Panc1 (cell line): ENCODE measurements at regions not wholly inside any gene's neighbourhood (a gene's known extent, or its start where the extent isn't known, plus 50 kb on each side); places are given as distances from the start of the nearest gene placed in this dataset.

ENCODE experiments used
- ATAC-seq: fragments of 200-7000 bp; cut with Tn5 transposase; 2 replicates; pipeline ENCODE4 v1.9.1; 2020; ENCODE audit warnings: mild to moderate bottlenecking, moderate library complexity
- BruUV-seq: library from RNA; stranded (reverse); fragments of 400-500 nt; replicated peaks from 2 replicates; lab custom pipeline; 2021; lab: Mats Ljungman, UMichigan
- CTCF ChIA-PET: fragments of 300-600 bp; sonication (Branson Sonifier 250); formaldehyde crosslinking; loops from one replicate; lab custom pipeline; 2022; ENCODE audit warnings: antibody characterized with exemption; lab: Charles Lee
- POLR2A ChIA-PET: fragments of 300-600 bp; sonication (Branson Sonifier 250); formaldehyde crosslinking; loops from one replicate; lab custom pipeline; 2022; ENCODE audit warnings: antibody characterized with exemption; lab: Charles Lee
- DNase-seq: peaks from one replicate; pipeline ENCODE4 v3.0.0-alpha.2; 2010; ENCODE audit warnings: low read depth, low spot score
- H3K27ac ChIP-seq: 2 replicates; pipeline ENCODE4 v1.5.1; 2011; ENCODE audit warnings: mild to moderate bottlenecking, low read length, inconsistent platforms
- H3K27me3 ChIP-seq: fragments of 200-500 bp; sonication (Bioruptor generic); 2 replicates; pipeline ENCODE4 v1.6.0; 2014; ENCODE audit warnings: low read length, inconsistent platforms; ENCODE audit not compliant: control insufficient read depth, insufficient read depth
- H3K36me3 ChIP-seq: fragments of 200-500 bp; sonication (Bioruptor generic); 2 replicates; pipeline ENCODE4 v1.5.1; 2014; ENCODE audit warnings: inconsistent platforms, mild to moderate bottlenecking, low read length, moderate library complexity; ENCODE audit not compliant: control insufficient read depth, insufficient read depth
- H3K4me1 ChIP-seq: 2 replicates; pipeline ENCODE4 v1.5.1; 2011; ENCODE audit warnings: inconsistent platforms, mild to moderate bottlenecking, low read length, moderate library complexity; ENCODE audit not compliant: control insufficient read depth, insufficient read depth
- H3K4me3 ChIP-seq, 2 experiments: 2 replicates each; pipeline ENCODE4 v1.5.1; 2011 to 2012; ENCODE audit warnings: low read depth in 2 of 2, low read length in 2 of 2, mild to moderate bottlenecking in 2 of 2, inconsistent platforms in 1 of 2, moderate library complexity in 1 of 2
- H3K9me3 ChIP-seq: fragments of 200-500 bp; sonication (Bioruptor generic); 2 replicates; pipeline ENCODE4 v1.5.1; 2014; ENCODE audit warnings: low read depth, mild to moderate bottlenecking, inconsistent platforms, low read length, moderate library complexity; ENCODE audit not compliant: control insufficient read depth, insufficient read depth
- POLR2AphosphoS5 ChIP-seq: IDR thresholded peaks from 2 replicates; pipeline ENCODE4 v1.6.1; 2012; ENCODE audit warnings: mild to moderate bottlenecking, low read depth, low read length, moderate library complexity
- SIN3A ChIP-seq: IDR thresholded peaks from 2 replicates; pipeline ENCODE4 v1.6.1; 2012; ENCODE audit warnings: low read depth, mild to moderate bottlenecking, low read length, moderate library complexity, borderline replicate concordance; ENCODE audit not compliant: insufficient read depth
- TCF7L2 ChIP-seq: IDR thresholded peaks from 2 replicates; pipeline ENCODE4 v1.6.1; 2011; ENCODE audit warnings: mild to moderate bottlenecking, low read depth, low read length, inconsistent platforms
- in situ Hi-C: cut with HindIII; loops from 2 replicates; pipeline ENCODE4 v1.10.0; 2016; ENCODE audit warnings: low sequenced_read_pairs, low pct_unique_long_range_greater_than_20kb
- intact Hi-C: fragments of 100-400 bp; cut with micrococcal nuclease; formaldehyde crosslinking; loops from one replicate; pipeline ENCODE4 v1.10.0; 2022; ENCODE audit not compliant: unreplicated experiment
- TF ChIP-seq, protein P1 (sequence below), 2 experiments: IDR thresholded peaks; 2 replicates each; pipeline ENCODE4 v1.6.1; 2011 to 2012; ENCODE audit warnings: low read depth in 2 of 2, control low read depth in 1 of 2, low read length in 1 of 2, mild to moderate bottlenecking in 1 of 2, moderate library complexity in 1 of 2; ENCODE audit not compliant: insufficient read depth in 1 of 2
- TF ChIP-seq, protein P2 (sequence below): fragments of 450-650 bp; IDR thresholded peaks from 2 replicates; pipeline ENCODE4 v1.5.1; 2017; ENCODE audit warnings: mild to moderate bottlenecking

DNA sequence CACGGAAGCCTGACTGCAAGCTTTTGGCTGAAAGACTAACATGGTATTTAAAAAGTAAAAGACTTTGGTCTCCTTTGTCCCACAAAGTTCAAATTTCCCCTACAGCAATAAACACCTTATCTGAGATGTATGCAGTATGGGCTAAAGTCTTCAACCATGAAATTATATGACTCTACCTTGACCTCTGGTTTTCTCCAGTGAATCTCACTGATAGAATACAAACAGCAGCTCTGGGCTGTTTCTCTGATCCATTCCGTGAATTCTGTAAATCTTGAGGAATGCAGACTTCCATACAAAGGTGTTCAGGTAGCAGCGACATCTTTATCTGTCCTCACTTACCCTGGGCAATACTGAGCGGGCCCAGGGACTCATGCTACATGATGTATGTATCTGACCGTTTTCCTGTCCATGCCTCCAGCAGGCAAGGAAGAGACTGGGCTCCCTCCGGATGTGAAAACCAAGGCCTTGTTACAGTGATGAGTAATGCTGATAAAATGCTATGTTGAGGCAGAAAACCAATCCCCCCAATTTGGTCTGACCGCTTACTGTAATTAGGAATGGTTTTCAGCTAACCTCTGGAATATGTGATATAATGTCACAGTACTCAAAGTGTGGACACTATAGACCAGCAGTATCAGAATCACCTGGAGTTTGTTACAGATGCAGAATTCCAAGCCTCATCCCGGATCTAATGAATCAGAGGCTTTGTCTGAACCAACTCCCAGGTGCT is 589.8 kb downstream of the HS3ST4 start:
- Histone ChIP-seq H3K4me3 (no peak overlapping the region), H3K36me3 (no peaks in the 10 kb centered on the region), H3K4me1 (no peaks in the 10 kb centered on the region), H3K27ac (no peak overlapping the region), H3K27me3 (no peaks in the 10 kb centered on the region), H3K9me3 (no peaks in the 10 kb centered on the region)
- intact Hi-C loops (no loop called here), in situ Hi-C loops (no loop called here)
- TF ChIP-seq, protein P1, sequence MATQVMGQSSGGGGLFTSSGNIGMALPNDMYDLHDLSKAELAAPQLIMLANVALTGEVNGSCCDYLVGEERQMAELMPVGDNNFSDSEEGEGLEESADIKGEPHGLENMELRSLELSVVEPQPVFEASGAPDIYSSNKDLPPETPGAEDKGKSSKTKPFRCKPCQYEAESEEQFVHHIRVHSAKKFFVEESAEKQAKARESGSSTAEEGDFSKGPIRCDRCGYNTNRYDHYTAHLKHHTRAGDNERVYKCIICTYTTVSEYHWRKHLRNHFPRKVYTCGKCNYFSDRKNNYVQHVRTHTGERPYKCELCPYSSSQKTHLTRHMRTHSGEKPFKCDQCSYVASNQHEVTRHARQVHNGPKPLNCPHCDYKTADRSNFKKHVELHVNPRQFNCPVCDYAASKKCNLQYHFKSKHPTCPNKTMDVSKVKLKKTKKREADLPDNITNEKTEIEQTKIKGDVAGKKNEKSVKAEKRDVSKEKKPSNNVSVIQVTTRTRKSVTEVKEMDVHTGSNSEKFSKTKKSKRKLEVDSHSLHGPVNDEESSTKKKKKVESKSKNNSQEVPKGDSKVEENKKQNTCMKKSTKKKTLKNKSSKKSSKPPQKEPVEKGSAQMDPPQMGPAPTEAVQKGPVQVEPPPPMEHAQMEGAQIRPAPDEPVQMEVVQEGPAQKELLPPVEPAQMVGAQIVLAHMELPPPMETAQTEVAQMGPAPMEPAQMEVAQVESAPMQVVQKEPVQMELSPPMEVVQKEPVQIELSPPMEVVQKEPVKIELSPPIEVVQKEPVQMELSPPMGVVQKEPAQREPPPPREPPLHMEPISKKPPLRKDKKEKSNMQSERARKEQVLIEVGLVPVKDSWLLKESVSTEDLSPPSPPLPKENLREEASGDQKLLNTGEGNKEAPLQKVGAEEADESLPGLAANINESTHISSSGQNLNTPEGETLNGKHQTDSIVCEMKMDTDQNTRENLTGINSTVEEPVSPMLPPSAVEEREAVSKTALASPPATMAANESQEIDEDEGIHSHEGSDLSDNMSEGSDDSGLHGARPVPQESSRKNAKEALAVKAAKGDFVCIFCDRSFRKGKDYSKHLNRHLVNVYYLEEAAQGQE (IDR thresholded peaks at IDR 0.05; ENCODE audit: insufficient read depth in 1 of 2, low read depth in 2 of 2, low read length in 1 of 2): no peak
- TF ChIP-seq SIN3A: no peak
- TF ChIP-seq POLR2AphosphoS5: no peak
- TF ChIP-seq, protein P2, sequence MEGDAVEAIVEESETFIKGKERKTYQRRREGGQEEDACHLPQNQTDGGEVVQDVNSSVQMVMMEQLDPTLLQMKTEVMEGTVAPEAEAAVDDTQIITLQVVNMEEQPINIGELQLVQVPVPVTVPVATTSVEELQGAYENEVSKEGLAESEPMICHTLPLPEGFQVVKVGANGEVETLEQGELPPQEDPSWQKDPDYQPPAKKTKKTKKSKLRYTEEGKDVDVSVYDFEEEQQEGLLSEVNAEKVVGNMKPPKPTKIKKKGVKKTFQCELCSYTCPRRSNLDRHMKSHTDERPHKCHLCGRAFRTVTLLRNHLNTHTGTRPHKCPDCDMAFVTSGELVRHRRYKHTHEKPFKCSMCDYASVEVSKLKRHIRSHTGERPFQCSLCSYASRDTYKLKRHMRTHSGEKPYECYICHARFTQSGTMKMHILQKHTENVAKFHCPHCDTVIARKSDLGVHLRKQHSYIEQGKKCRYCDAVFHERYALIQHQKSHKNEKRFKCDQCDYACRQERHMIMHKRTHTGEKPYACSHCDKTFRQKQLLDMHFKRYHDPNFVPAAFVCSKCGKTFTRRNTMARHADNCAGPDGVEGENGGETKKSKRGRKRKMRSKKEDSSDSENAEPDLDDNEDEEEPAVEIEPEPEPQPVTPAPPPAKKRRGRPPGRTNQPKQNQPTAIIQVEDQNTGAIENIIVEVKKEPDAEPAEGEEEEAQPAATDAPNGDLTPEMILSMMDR: no peak
- TF ChIP-seq TCF7L2: no peak
- no TSS peak for BruUV-seq
- CTCF ChIA-PET: no interaction called here
- POLR2A ChIA-PET: no interaction called here
- no peak for DNase-seq
- ATAC-seq: no peak

GRCh38 chr16:26295625-26296304 is 604.0 kb downstream of the HS3ST4 start:
- H3K27me3 ChIP-seq: no peaks in the 10 kb centered on the region
- H3K27ac ChIP-seq: no peak overlapping the region
- no peak for ATAC-seq
- no peaks in the 10 kb centered on the region for H3K4me1 ChIP-seq
- CTCF ChIA-PET: no interaction called here
- no peak for TF ChIP-seq POLR2AphosphoS5
- TF ChIP-seq TCF7L2: no peak
- BruUV-seq: no TSS peak
- intact Hi-C loops (no loop called here), in situ Hi-C loops (no loop called here)
- POLR2A ChIA-PET: no interaction called here
- H3K4me3 ChIP-seq: no peak overlapping the region
- DNase-seq: no peak
- no peaks in the 10 kb centered on the region for H3K36me3 ChIP-seq
- H3K9me3 ChIP-seq: no peaks in the 10 kb centered on the region

GRCh38 chr16:26301516-26301915 is 609.8 kb downstream of the HS3ST4 start:
- ChIA-PET POLR2A (no interaction called here), CTCF (no interaction called here)
- no peak for ATAC-seq
- Histone ChIP-seq H3K36me3 (no peaks in the 10 kb centered on the region), H3K9me3 (no peaks in the 10 kb centered on the region), H3K4me3 (no peak overlapping the region), H3K27ac (no peak overlapping the region), H3K27me3 (no peaks in the 10 kb centered on the region; the same call in 1 of the 2 replicates), H3K4me1 (no peaks in the 10 kb centered on the region)
- in situ Hi-C loops: no loop called here
- BruUV-seq: no TSS peak
- intact Hi-C loops: no loop called here
- TF ChIP-seq, protein P2: no peak
- TF ChIP-seq TCF7L2: no peak
- TF ChIP-seq POLR2AphosphoS5: no peak
- TF ChIP-seq, protein P1 (IDR thresholded peaks at IDR 0.05; ENCODE audit: insufficient read depth in 1 of 2, low read depth in 2 of 2, low read length in 1 of 2): no peak
- TF ChIP-seq SIN3A: no peak
- DNase-seq: no peak
